HepG2 (cell line): ENCODE measurements at regions not wholly inside any gene's neighbourhood (a gene's known extent, or its start where the extent isn't known, plus 50 kb on each side); places are given as distances from the start of the nearest gene placed in this dataset.

Experiments
- CREB1 ChIP-seq, 2 experiments: fragments of 450-650 bp in 1 of 2; IDR thresholded peaks; 2 replicates each; pipeline ENCODE4 v1.6.1; 2016 to 2017; ENCODE audit warnings: control low read depth in 1 of 2, mild to moderate bottlenecking in 1 of 2, missing compliant biosample characterization in 1 of 2, missing genetic modification characterization in 1 of 2
- MTF2 ChIP-seq: sonication (generic); formaldehyde crosslinking; IDR thresholded peaks from 2 replicates; pipeline ENCODE4 v1.5.0; 2020; ENCODE audit warnings: missing genetic modification reagents, borderline replicate concordance
- ZFP36 ChIP-seq: fragments of 150-350 bp; IDR thresholded peaks from 2 replicates; pipeline ENCODE4 v1.6.1; 2018; ENCODE audit warnings: borderline replicate concordance, low read length, low read depth; ENCODE audit not compliant: partially characterized antibody
- ZNF318 ChIP-seq: sonication (generic); formaldehyde crosslinking; IDR thresholded peaks from 2 replicates; pipeline ENCODE4 v1.4.0; 2020; ENCODE audit warnings: mild to moderate bottlenecking, missing genetic modification reagents
- TF ChIP-seq, protein P1 (sequence below): sonication (generic); formaldehyde crosslinking; IDR thresholded peaks from 2 replicates; pipeline ENCODE4 v1.5.0; 2020; ENCODE audit warnings: mild to moderate bottlenecking, missing genetic modification reagents, moderate library complexity

DNA sequence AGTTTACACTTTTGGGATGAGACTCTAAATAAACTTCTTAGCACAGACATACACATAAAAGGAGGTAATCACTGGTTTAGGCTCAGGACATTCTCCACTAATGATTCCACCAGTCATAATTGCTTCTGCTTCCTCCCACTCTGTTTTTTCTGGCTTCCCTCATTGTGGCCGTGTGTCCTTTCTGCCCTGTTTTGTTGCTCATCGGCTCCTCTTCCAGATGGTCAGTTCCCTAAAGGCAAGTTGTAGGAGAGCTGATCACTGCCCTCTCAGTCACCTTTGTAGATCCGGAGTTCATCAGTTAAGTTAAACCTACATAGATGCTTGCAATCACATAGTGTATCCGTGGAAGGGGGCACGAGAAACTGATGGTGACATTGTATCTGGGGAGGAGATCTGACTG lies 200.5 kb upstream of the ARG1 start:
- TF ChIP-seq ZFP36 (no peak), ZNF318 (CRISPR knock-in tag) (no peak), CREB1 (IDR thresholded peaks at IDR 0.05) (no peak), CREB1 (CRISPR knock-in tag; IDR thresholded peaks at IDR 0.05) (no peak), MTF2 (no peak)
- TF ChIP-seq, protein P1, sequence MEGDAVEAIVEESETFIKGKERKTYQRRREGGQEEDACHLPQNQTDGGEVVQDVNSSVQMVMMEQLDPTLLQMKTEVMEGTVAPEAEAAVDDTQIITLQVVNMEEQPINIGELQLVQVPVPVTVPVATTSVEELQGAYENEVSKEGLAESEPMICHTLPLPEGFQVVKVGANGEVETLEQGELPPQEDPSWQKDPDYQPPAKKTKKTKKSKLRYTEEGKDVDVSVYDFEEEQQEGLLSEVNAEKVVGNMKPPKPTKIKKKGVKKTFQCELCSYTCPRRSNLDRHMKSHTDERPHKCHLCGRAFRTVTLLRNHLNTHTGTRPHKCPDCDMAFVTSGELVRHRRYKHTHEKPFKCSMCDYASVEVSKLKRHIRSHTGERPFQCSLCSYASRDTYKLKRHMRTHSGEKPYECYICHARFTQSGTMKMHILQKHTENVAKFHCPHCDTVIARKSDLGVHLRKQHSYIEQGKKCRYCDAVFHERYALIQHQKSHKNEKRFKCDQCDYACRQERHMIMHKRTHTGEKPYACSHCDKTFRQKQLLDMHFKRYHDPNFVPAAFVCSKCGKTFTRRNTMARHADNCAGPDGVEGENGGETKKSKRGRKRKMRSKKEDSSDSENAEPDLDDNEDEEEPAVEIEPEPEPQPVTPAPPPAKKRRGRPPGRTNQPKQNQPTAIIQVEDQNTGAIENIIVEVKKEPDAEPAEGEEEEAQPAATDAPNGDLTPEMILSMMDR (CRISPR knock-in tag) = no peak
